OCI-LY1 (cell line): ENCODE measurements at regions not wholly inside any gene's neighbourhood (a gene's known extent, or its start where the extent isn't known, plus 50 kb on each side); places are given as distances from the start of the nearest gene placed in this dataset.

Experiments
- EZH2 ChIP-seq: fragments of 200-600 bp; sonication (generic), shearing (Covaris generic); IDR thresholded peaks from 2 replicates; pipeline ENCODE4 v1.8.0; 2017; ENCODE audit warnings: borderline replicate concordance, mixed run types, mild to moderate bottlenecking, antibody characterized with exemption, low read length, moderate library complexity, mixed read lengths
- TF ChIP-seq, protein P1 (sequence below): fragments of 200-600 bp; sonication (generic), shearing (Covaris generic); IDR thresholded peaks from 2 replicates; pipeline ENCODE4 v1.5.1; 2017; ENCODE audit warnings: mild to moderate bottlenecking, antibody characterized with exemption, low read length, moderate library complexity, mixed read lengths

DNA sequence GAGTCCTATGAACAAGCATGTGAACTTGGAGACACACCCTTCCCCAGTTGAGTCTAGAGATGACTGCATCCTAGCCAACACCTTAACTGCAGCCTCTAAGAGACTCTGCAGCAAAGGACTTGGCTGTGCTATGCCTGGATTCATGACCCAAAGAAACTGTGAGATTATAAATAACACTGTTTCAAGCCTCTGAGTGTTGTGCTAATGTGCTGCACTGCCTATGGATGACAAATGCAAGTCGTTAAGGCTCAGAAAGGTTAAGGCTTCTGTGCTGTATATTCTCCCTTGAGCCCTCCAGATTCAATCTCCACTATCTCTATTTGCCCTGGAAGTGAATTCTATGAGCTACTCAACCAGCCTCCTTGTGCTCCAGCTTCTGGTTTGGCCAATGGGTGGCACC lies 116.5 kb upstream of the CBLN4 start:
- TF ChIP-seq, protein P1, sequence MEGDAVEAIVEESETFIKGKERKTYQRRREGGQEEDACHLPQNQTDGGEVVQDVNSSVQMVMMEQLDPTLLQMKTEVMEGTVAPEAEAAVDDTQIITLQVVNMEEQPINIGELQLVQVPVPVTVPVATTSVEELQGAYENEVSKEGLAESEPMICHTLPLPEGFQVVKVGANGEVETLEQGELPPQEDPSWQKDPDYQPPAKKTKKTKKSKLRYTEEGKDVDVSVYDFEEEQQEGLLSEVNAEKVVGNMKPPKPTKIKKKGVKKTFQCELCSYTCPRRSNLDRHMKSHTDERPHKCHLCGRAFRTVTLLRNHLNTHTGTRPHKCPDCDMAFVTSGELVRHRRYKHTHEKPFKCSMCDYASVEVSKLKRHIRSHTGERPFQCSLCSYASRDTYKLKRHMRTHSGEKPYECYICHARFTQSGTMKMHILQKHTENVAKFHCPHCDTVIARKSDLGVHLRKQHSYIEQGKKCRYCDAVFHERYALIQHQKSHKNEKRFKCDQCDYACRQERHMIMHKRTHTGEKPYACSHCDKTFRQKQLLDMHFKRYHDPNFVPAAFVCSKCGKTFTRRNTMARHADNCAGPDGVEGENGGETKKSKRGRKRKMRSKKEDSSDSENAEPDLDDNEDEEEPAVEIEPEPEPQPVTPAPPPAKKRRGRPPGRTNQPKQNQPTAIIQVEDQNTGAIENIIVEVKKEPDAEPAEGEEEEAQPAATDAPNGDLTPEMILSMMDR: no peak
- no peak for TF ChIP-seq EZH2
